ENCODE measurements at regions not wholly inside any gene's neighbourhood (a gene's known extent, or its start where the extent isn't known, plus 50 kb on each side); places are given as distances from the start of the nearest gene placed in this dataset.

DNA sequence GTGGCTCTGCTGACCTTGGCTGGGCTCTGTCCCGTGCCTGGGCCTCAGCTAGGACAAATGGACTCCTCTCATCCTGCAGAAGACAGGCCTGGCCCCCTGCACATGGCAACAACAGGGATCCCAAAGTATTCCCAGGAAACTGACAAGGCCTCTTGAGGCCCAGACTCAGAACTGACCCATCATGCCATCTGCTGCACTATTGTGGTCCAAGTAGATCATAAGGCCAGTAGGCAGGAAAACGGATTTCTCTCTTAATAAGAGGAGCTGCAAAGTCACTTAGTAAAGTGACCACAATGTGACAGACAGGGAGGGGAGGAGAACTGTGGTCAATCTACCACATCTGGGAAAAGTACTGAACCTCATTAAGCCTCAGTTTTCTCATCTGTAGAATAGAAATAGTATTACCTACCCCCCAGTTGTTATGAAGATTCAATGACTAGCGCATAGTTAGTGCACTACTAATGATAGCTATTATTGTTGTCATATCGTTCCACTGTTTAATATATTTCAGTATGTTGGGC lies 62.1 kb upstream of the TNRC6A start:
- H3K36me3 ChIP-seq (ENCODE audit: insufficient read depth, low read length) = no peaks in the 10 kb centered on the region
- H3K9me2 ChIP-seq (ENCODE audit: insufficient read depth, low read length) = no peaks in the 10 kb centered on the region
- no peaks in the 10 kb centered on the region for H3K79me2 ChIP-seq (ENCODE audit: insufficient read depth, low read depth, low read length)
- H3K4me2 ChIP-seq (ENCODE audit: low read length) = no peak overlapping the region
- H2AFZ ChIP-seq (ENCODE audit: low read length) = no peak overlapping the region
- intact Hi-C loops (cut with micrococcal nuclease; ENCODE audit: unreplicated experiment) = no loop called here
- no peaks in the 10 kb centered on the region for H3K9me3 ChIP-seq (ENCODE audit: low read length)
- no peaks in the 10 kb centered on the region for H4K20me1 ChIP-seq (ENCODE audit: insufficient read depth, low read length)
- H3K27ac ChIP-seq (ENCODE audit: low read depth, low read length, poor library complexity, severe bottlenecking) = no peak overlapping the region
- no peak for TF ChIP-seq EZH2phosphoT487 (IDR thresholded peaks at IDR 0.05; ENCODE audit: borderline replicate concordance, low read depth, low read length)
- TF ChIP-seq, protein P1, sequence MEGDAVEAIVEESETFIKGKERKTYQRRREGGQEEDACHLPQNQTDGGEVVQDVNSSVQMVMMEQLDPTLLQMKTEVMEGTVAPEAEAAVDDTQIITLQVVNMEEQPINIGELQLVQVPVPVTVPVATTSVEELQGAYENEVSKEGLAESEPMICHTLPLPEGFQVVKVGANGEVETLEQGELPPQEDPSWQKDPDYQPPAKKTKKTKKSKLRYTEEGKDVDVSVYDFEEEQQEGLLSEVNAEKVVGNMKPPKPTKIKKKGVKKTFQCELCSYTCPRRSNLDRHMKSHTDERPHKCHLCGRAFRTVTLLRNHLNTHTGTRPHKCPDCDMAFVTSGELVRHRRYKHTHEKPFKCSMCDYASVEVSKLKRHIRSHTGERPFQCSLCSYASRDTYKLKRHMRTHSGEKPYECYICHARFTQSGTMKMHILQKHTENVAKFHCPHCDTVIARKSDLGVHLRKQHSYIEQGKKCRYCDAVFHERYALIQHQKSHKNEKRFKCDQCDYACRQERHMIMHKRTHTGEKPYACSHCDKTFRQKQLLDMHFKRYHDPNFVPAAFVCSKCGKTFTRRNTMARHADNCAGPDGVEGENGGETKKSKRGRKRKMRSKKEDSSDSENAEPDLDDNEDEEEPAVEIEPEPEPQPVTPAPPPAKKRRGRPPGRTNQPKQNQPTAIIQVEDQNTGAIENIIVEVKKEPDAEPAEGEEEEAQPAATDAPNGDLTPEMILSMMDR (conservative IDR thresholded peaks at IDR 0.05; ENCODE audit: low read length) = no peak
- no TSS peak for BruUV-seq (replicated peaks)
- ChIA-PET POLR2A (interaction anchor here (0.6 kb wide), 1 partner anchor 54 kb away, joined by 3 read pairs; no protein-coding TSS in a partner anchor), CTCF (ENCODE audit: unreplicated experiment) (no interaction called here)
- no peak overlapping the region for H3K4me3 ChIP-seq (ENCODE audit: low read depth, low read length, poor library complexity, severe bottlenecking)
- peaks cover 8% of the 10 kb centered on the region for H3K4me1 ChIP-seq (ENCODE audit: insufficient read depth, low read length, poor library complexity, severe bottlenecking)
- DNase-seq (ENCODE audit: low spot score) = no peak

DNA sequence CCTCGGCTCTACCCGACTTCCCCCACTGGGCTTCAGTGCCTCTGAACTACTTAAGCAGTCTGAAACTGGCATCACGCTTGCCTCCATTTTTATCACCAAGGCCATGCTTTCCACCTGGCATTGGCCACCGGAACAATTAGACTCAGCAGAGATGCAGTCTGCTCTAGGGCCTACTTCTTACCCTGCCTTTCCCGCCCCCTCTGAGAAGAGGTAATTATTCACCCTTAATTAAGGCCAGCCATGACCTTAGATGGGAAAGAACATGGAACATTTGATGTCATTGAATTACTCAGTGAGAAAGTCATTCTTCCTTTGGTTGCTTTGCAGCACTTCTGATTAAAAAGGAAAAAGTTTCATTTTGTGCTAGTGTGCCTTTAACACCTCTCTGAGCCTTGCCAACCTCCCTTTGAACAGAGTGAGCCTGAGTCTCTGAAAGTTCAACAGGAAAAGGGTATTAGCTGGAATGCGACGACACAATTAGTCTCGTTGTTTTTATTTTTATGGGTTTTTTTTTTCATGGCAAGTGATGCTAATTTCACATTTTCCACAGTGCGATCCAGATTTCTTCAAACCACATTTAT lies 60.9 kb upstream of the TNRC6A start:
- POLR2A ChIA-PET = interaction anchor here (0.7 kb wide), 1 partner anchor 8 kb away, joined by 4 read pairs; no protein-coding TSS in a partner anchor

More for the DNA sequence above, 60.9 kb upstream of the TNRC6A start:
- Histone ChIP-seq H3K9me2 (ENCODE audit: insufficient read depth, low read length) (no peaks in the 10 kb centered on the region), H3K79me2 (ENCODE audit: insufficient read depth, low read depth, low read length) (no peaks in the 10 kb centered on the region), H3K4me3 (ENCODE audit: low read depth, low read length, poor library complexity, severe bottlenecking) (no peak overlapping the region), H3K9me3 (ENCODE audit: low read length) (no peaks in the 10 kb centered on the region), H3K36me3 (ENCODE audit: insufficient read depth, low read length) (no peaks in the 10 kb centered on the region), H3K4me1 (ENCODE audit: insufficient read depth, low read length, poor library complexity, severe bottlenecking) (no peaks in the 10 kb centered on the region), H2AFZ (ENCODE audit: low read length) (no peak overlapping the region), H3K27ac (ENCODE audit: low read depth, low read length, poor library complexity, severe bottlenecking) (no peak overlapping the region), H4K20me1 (ENCODE audit: insufficient read depth, low read length) (no peaks in the 10 kb centered on the region), H3K4me2 (ENCODE audit: low read length) (no peak overlapping the region)
- CTCF ChIA-PET (ENCODE audit: unreplicated experiment) = no interaction called here
- DNase-seq (ENCODE audit: low spot score) = no peak
- TF ChIP-seq, protein P1 (conservative IDR thresholded peaks at IDR 0.05; ENCODE audit: low read length) = no peak
- no peak for TF ChIP-seq EZH2phosphoT487 (IDR thresholded peaks at IDR 0.05; ENCODE audit: borderline replicate concordance, low read depth, low read length)
- intact Hi-C loops (cut with micrococcal nuclease; ENCODE audit: unreplicated experiment) = no loop called here
- no TSS peak for BruUV-seq (replicated peaks)
